Putamen (tissue), 1 donor: ENCODE measurements at regions not wholly inside any gene's neighbourhood (a gene's known extent, or its start where the extent isn't known, plus 50 kb on each side); places are given as distances from the start of the nearest gene placed in this dataset.
"Not testable (repeated sequence)": the region's sequence is repeated elsewhere in the genome, so short reads cannot be mapped to it uniquely, and the experiment has no call there.

ENCODE experiments used
- DNase-seq: peaks from one replicate; pipeline ENCODE4 v3.0.0-alpha.2; 2016; ENCODE audit warnings: low spot score

DNA sequence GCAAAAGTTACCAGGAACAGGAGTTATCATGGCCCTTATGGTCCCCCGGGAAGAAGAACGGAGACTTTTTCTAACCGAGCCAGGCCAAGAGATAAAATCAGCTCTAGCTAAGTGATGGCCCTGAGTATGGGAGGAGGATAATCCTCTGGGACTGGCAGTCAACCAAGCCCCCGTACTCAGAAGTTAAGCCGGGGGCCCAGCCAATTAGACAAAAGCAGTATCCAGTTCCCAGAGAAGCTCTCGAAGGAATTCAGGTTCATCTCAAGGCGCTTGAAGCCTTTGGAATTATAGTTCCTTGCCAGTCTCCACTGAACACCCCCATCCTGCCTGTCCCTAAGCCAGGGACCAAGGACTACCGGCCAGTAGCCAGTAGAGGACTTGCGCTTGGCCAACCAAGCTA, 365.3 kb upstream of the TCF4 start:
- DNase-seq: no peak

DNA sequence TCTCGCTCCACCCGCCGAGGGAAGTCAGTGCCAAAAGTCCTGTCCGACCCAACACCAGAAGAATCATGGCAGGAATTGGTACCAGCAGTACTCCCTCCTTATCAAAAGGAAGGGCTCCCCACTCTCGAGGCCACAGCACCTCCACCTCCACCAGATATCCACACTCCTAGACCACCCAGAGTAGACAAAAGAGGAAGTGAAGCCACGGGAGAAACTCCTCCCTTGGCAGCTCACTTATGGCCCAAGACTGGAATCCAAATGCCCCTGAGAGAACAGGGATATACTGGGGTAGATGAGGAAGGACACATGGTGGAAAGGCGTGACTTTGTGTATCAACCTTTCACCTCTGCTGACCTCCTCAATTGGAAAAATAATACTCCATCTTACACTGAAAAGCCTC, 363.7 kb upstream of the TCF4 start:
- not testable (repeated sequence) for DNase-seq

DNA sequence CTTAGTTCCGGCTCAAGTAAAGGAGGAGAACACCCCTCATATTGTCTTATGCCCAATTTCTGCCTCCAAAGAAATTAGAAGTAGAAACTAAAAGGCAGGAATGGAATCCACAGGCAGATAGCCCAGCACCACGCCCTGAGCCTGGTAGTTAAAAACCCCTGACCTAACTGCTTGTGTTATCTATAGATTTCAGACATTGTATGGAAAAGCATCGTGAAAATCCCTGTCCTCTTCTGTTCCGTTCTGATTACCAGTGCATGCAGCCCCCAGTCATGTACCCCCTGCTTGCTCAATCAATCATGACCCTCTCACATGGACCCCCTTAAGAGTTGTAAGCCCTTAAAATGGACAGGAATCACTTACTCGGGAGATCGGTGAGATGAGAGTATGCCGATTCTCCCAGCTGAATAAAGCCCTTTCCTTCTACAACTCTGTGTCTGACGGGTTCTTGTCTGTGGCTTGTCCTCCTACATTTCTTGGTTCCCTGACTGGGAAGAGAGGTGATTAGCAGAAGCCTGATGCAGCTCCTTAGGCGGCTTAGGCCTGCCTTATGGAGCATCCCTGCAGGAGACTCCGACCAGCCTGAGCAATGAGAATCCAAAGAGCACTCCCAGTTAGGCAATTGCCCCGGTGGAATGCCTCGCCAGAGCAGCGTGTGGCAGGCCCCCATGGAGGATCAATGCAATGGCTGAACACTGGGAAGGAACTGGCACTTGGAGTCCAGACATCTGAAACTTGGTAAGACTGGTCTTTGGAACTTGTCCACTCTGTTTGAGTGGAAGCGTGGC, 362.6 kb upstream of the TCF4 start:
- no peak for DNase-seq

DNA sequence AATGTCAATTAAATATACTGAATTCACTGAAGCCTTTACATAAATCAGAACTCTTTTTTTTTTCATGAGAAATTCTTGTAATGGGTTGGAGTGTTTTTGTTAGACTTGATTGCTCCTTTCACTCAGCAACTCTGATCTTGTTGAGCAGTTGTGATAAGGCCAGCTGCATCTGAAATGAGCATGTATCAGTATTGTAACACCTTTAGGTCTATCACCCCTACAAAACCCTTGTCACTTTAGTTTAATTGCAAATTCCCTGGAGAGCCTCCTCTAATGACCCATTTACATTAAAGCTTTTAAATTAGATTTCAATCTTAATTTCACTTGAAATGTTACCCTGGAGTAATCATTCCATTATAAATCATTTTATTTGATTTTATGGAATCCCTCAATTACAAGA, 346.8 kb upstream of the TCF4 start:
- no peak for DNase-seq

DNA sequence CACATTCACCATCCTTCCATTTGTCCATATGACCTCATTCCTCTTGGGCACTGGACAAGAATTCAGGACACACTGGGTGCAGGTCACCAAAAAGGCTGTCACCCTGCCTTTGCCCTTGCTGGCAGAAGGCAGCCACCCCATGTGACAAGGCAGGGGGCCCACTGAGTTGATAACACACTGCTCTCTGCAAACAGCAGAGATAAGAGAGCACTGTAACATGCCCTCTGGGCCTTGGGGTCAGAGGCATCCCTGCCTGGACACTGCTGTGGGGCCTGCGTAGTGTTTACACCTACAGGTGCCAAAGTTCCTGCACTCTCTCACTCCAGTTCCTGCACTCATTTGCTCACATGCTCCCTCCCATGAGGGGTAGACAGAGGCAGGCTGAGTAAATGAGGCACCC, 344.7 kb upstream of the TCF4 start:
- DNase-seq: no peak

DNA sequence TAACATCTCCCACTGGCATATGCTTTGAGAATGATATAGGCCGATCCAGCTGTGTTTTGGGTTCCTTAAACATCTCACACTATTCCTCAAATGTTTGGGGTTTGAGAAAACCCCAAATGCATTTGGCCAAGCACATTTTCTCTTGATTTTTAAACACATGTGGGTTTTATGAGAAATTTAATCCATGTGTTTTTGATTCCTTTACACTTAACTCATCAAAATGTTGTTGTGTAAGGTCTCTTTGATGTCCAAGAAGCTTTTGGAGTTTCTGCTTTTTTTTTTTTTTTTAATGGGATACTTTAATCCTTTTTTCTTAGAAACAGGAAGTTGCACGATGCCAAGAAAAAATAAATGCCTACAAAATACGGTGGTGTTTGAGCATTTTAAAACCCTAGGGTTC, 339.8 kb upstream of the TCF4 start:
- no peak for DNase-seq

DNA sequence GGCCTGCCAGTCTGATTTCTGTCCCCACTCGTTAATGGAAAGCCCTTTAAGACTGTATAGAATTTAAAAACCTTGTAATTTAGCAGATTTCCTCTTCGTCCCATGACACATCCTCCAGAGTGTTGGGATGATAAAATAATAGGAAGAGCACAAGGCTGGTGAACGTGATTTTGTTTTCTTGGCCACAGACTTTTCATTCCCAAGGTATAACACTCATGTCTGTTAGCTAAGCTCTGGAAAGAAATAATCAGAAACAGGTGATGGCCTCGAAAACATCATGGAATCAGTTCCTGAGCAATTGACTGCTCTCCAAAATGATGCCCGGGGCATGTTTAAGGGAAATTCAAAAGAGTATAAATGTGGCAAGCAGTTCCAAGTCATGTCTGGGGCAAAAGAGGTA, 337.8 kb upstream of the TCF4 start:
- no peak for DNase-seq

DNA sequence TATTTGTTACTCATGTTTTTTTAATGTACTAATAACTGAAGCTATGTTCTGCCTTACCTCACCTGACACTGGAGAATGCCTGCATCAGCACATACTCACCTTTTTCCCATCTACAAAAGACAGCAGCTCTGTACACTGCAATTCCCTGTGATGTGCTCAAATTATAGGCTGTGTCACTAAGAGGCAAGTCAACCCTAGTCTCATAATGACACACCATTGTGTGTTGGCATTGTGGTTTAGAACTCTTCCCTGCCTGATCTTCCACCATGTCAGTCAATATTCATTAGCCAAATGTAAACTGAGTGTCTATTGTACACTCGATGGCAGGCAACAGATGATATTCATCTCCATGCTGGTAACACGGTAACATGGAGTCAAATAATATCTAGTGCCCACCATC, 332.1 kb upstream of the TCF4 start:
- no peak for DNase-seq

DNA sequence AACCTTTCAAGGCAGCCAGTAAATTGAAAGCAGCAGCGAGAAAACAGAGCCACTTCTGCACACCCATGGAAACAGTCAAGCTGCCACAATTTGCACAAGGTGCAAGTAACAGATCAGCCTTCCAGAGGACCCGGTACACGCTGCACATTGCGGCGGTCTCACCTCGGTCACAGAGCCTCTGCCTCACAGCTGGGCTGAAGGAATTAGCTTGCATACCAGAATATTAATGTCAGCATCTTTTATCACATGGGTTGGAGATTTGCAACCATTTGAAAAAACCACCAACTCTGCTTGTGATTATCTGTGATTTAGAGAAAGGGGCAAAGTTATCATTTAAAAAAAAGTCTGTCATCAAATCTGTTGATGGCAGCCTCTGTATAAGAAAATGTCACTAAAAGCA, 330.5 kb upstream of the TCF4 start:
- no peak for DNase-seq

DNA sequence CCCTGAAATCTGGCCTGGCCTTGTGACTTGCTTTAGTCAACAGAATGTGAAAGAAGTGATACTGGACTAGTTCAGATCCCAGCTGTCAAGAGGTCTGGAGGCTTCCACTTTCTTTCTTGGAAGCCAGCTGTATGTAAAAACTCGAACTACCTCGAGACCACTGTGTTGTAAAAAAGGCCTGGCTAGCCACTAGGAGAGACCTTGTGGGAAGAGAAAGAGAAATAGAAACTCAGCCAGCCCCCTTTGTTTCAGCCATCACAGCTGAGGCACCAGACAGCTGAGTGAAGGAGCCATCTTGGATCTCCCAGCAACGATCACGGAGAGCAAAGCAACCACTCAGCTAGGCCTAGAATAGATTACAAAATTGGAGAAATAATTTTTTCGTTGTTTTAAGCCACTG, 324.9 kb upstream of the TCF4 start:
- no peak for DNase-seq

DNA sequence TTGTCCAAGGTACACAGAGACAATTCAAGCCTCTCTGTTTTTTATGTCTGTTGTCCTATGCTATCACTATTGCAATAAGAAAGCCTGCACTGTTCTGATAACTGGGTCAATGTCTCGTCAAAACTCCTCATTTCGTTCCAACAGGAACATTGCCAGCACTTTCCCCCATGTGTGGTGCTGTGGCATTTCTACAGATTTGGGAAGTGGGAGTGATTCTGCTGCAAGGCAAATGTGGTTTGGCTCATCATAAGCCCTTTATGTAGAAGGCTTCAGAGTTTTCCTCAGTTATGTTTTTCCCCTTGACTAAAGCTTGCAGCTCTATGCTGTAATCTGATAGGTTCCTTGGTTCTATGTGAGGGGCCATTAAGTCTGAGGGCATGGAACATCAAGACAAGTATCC, 324.1 kb upstream of the TCF4 start:
- no peak for DNase-seq

DNA sequence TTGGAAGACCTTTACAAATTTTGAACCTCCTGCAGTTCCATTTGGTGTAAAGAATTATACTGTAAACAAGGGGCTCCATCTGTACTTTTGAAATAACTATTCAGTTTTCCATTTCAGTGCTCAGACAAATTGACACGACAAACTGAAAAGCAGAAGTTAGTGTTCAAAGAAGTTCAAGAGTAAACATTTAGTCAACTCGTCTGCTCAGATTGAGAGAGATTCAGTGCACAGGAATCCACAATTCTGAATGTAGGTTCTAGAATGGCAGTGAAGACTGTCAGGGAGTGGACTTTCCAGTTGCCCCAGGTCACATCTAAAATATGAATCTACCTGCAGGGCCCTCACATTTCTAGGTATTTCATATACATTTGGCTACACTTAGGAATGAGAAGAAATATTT, 322.3 kb upstream of the TCF4 start:
- no peak for DNase-seq

DNA sequence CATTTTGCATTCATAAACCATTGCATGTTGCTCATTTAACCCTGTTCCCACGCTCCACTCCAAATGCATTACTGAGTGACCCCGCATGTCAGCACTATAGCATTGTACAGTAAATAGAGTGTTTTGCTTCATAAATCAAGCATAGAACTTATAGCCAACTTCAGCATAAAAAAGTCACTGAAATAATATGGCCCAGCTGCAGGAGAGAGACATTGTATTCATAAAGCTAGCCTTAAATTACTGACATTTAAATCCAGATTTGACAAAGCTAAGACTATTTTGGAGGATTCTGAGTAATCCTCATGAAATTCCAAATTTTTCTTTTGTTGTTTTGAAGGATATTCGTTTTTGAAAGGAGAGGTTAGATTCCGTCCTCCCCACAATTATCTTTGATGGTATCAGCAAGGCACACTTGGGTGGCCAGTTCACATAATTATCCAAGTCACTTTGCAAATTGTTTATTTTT, 320.9 kb upstream of the TCF4 start:
- DNase-seq: no peak

DNA sequence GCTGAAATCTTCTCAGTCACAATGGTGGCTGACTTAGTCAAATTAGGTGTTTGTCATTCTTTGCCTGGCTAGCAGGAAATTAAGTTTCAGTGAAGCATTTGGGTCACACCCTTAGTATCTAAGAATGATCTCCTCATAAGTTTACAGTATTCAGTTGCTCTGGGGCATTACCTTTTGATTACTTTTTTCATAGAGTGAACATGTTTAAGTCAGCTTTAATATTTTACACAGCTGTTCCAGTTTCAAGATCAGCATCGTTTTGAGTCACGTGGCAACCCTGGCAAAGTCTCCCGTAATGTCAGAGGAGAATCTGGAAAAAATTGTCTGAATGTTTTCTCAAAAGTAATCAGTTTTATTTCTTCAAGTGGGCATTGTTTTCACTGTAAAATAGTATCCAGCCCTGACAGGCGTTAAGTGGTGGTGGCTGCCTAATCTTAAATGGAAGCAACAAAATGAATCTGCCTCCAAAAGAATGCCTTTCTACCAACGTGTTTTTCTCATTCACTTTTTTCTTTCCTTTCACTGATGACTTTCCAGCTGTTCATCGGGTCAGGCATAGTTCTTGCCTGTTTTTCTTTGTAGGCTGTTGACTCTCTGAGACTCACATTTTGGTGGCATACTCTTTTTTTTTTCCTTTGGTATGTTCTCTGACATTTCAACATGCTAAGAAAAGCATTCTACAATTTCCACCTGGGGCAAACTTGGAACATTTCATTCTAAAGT, 319.6 kb upstream of the TCF4 start:
- DNase-seq: no peak

DNA sequence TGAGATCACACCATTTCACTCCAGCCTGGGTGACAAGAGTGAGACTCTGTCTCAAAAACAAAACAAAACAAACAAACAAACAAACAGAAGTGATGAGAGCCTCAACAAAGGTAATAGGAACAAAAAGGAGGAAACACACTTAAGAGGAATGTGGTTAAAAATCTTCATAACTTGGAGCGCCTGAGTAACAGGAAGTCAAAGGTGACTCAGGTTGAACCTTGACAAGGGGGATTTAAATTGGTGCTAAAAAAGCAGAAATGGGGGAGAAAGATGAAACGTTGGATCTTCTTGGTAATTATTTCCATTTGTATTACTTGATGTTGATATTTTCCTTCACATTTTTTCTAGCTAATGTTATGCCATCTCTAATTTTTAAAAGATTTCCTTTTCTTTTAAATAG, 318.5 kb upstream of the TCF4 start:
- DNase-seq: no peak

DNA sequence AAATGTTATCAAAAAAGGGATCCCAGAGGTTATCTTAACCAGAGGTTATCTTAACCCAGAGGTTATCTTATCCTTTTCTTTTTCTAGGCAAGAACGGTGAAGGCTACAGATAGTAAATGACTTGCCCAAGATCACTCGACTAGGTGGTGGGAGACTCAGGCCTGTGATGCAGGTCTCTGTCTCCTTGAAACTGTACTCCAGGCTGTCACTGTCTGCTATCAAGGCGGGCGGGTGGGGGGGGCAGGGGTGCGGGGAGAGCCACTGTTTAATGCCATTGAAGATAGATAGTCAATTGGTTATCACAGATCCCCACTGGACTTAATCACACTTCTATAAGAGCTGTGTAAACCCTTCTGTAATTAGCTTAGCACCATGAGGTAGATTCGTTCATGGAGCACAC, 315.9 kb upstream of the TCF4 start:
- DNase-seq: no peak

DNA sequence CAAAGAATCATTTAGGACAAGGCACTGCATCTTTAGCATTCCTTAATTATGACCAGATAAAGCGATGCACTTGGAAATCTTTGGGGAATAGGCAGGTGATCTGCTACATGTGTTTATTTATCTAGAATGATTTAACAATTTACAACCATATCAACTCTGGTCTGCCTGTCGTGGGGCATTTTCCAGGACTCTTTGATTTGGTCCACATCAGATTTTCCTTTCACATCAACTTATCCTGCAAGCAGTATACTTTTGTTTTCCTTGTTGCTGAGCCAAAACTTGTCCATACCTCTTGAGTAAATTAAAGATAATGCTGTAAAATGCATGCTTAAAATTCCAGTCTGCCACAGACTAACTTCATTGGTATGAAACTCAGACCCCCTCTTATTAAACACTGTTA, 312.4 kb upstream of the TCF4 start:
- DNase-seq: no peak

DNA sequence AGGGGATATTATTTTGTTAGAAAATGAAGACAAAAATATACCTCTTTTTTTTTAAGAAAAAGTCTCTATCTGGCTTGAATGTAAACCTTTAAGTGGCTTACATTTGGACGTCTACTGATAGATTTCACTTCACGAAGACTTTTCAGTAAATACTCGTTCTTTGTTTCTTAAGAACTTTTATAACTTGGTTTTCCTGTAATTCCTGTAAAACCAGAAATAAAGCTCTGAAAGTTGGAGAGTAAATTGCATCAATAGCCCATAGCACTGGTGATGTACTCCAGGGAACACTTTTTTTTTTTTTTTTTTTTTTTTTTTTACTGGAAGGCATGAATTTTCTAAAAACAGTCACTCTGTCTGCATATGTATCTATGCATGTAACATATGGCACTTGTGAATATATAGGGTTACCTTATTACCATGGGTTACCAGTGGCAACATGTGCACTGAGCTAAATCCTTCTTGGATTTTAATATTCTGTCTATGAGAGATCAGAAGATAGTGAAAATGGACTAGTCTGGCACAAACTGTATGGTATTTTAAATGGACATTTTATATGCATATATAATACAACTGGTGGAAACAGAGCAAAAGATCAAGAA, 309.2 kb upstream of the TCF4 start:
- no peak for DNase-seq

DNA sequence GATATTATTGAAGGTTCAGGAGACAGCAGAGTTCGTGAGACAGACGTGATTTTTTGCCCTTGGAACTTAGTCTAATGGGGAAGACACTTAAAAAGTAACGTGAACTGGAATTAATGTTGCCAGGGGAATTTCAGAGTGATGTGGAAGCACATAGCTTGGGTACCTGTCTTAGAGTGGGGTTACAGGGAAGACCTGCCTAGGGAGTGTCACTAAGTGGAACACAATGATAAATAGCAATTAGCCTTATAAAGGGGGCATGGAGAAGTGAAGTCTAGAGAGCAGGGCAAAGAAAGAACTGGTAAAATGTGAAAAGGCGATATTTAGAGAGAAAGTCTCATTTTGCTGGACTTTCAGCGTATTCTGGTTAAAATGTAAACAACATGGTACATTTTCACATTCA, 306.0 kb upstream of the TCF4 start:
- no peak for DNase-seq

DNA sequence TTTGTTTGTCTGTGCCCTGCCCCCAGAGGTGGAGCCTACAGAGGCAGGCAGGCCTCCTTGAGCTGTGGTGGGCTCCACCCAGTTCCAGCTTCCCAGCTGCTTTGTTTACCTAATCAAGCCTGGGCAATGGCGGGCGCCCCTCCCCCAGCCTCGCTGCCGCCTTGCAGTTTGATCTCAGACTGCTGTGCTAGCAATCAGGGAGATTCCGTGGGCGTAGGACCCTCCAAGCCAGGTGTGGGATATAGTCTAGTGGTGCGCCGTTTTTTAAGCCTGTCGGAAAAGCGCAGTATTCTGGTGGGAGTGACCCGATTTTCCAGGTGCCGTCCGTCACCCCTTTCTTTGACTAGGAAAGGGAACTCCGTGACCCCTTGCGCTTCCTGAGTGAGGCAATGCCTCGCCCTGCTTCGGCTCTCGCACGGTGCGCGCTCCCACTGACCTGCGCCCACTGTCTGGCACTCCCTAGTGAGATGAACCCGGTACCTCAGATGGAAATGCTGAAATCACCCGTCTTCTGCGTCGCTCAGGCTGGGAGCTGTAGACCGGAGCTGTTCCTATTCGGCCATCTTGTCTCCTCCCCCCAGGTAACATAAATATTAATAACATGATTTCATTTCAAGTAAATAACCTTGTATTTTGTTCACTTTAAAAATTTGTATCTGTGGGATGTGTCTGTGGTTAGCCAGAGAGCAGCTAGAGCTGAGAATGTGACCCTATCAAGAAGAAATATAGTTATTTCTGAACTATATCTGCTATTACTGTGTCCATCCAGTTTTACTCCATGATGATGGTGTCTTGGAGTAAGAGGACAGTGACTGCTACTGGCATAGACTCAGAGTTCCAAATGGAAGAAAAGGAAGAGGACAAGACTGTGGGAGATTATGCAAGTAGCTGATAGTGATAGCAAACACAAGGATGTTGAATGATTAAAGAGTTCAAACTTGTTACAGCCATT, 305.1 kb upstream of the TCF4 start:
- DNase-seq: not testable (repeated sequence)

DNA sequence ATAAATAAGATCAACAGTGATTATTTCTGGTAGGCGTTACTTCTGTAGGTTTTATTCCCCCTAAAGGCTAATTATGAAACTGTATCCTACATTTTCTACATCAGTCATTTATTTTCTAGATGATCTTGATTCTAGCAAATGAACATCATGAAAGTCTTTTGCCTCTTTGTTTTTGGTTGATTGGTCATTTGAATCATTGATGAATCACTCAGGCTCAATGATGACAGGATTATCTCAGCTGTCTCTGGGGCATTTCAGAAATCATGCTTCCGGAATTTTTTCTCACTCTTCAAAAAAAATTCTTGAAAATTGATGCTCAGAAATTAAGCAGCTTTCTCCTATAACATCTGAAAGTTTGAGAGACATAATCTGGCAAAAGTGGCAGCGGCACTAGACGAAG, 298.9 kb upstream of the TCF4 start:
- DNase-seq: no peak

DNA sequence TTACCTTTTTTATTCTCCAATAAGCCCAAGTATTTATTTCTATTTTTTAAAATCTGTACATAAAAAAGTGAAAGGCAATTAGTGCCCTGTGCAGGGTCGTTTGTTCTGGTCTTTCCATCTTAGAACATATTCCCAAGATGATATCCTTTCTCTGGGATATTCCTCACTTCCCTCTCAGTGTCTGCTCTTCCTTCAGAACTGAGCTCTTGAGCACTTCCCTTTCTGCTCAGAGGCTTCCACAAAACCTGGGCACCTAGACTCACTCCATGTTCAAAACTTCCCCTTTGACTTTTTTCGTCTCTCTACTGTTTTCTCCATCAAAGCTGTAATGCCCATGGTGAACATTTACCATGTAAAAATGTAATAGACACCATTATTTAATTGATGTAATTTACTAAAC, 296.5 kb upstream of the TCF4 start:
- DNase-seq: no peak
